Fibroblast of pulmonary artery (primary cell): ENCODE measurements at regions not wholly inside any gene's neighbourhood (a gene's known extent, or its start where the extent isn't known, plus 50 kb on each side); places are given as distances from the start of the nearest gene placed in this dataset.
"Not testable (repeated sequence)": the region's sequence is repeated elsewhere in the genome, so short reads cannot be mapped to it uniquely, and the experiment has no call there.

Experiments
- DNase-seq: peaks from one replicate; pipeline ENCODE4 v3.0.0-alpha.2; 2010; ENCODE audit warnings: low read depth
- H3K4me3 ChIP-seq: replicated peaks from 2 replicates; pipeline ENCODE4 v1.5.1; 2011; ENCODE audit warnings: low read depth, mild to moderate bottlenecking, control low read depth, low read length, moderate library complexity
- CTCF ChIP-seq: IDR thresholded peaks from 2 replicates; pipeline ENCODE4 v1.5.1; 2011; ENCODE audit warnings: mild to moderate bottlenecking, control low read depth, low read length, inconsistent platforms; ENCODE audit errors: missing control alignments

GRCh38 chr3:96347289-96347688 lies 467.1 kb upstream of the EPHA6 start:
- no peak for TF ChIP-seq CTCF
- H3K4me3 ChIP-seq, result no peak overlapping the region
- DNase-seq, result no peak

- DNase-seq, H3K4me3 ChIP-seq: not testable (repeated sequence)
These were observed 462.8 kb upstream of the EPHA6 start for GRCh38 chr3:96351598-96351997.

GRCh38 chr3:96354106-96354505 lies 460.3 kb upstream of the EPHA6 start:
- DNase-seq, result no peak
- no peak for TF ChIP-seq CTCF
- H3K4me3 ChIP-seq, result no peak overlapping the region

- DNase-seq, result no peak
- no peak for TF ChIP-seq CTCF
- H3K4me3 ChIP-seq, result no peak overlapping the region
These were observed 459.7 kb upstream of the EPHA6 start for GRCh38 chr3:96354742-96355141.

GRCh38 chr3:96361241-96361640 lies 453.2 kb upstream of the EPHA6 start:
- no peak for DNase-seq
- no peak for TF ChIP-seq CTCF
- H3K4me3 ChIP-seq, result no peak overlapping the region

GRCh38 chr3:96370637-96371036 lies 443.8 kb upstream of the EPHA6 start:
- no peak for DNase-seq

GRCh38 chr3:96410006-96410730 lies 404.2 kb upstream of the EPHA6 start:
- no peak overlapping the region for H3K4me3 ChIP-seq
- DNase-seq, result no peak
- no peak for TF ChIP-seq CTCF

More at GRCh38 chr3:96370637-96371036, 443.8 kb upstream of the EPHA6 start:
- no peak overlapping the region for H3K4me3 ChIP-seq
- no peak for TF ChIP-seq CTCF
